ENCODE measurements at regions not wholly inside any gene's neighbourhood (a gene's known extent, or its start where the extent isn't known, plus 50 kb on each side); places are given as distances from the start of the nearest gene placed in this dataset.

DNA sequence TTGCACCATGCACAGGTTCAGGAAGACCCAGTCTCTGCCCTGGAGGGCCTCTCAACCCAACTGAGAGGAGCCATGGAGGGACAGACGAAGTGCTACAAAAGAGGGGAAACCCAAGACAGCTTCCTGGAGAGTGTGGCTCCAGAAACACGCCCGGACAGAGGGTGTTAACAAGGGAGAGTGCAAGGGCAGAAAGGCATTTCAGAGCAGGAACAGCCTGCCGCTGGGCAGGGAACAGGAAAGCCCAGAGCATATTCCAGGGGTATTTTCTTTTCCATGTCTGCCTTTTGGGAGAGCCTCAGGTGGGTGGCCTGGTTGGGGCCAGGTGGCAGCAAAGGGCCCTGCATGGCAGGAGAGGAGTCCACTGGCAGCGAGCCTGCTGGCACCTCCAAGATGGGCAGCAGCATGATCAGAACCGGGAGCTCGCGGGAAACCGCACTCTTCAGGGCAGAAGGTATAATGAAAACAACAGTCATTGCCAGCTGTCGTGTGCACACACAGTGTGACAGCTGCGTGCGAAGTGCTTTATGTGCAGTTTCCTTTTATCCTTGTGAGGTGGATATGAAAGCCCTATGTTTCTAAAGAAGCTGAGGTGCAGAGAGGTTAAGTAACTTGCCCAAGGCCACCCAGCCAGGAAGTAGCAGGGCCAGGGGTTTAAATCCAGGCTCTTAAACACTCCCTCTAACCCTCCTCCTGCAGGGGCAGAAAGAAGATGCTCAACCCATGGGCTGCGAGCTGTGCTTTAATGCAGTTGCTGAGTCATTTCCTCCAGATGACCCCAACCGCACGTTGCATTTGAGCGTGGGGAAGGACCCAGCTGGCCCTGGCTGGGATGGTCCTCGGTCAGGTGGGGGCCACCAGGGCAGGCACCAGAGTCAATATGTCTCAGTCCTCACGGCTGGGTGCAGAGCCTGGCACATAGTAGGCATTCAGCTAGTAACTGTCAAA is 128.6 kb downstream of the OAT start:
- BruUV-seq (replicated peaks): no TSS peak

DNA sequence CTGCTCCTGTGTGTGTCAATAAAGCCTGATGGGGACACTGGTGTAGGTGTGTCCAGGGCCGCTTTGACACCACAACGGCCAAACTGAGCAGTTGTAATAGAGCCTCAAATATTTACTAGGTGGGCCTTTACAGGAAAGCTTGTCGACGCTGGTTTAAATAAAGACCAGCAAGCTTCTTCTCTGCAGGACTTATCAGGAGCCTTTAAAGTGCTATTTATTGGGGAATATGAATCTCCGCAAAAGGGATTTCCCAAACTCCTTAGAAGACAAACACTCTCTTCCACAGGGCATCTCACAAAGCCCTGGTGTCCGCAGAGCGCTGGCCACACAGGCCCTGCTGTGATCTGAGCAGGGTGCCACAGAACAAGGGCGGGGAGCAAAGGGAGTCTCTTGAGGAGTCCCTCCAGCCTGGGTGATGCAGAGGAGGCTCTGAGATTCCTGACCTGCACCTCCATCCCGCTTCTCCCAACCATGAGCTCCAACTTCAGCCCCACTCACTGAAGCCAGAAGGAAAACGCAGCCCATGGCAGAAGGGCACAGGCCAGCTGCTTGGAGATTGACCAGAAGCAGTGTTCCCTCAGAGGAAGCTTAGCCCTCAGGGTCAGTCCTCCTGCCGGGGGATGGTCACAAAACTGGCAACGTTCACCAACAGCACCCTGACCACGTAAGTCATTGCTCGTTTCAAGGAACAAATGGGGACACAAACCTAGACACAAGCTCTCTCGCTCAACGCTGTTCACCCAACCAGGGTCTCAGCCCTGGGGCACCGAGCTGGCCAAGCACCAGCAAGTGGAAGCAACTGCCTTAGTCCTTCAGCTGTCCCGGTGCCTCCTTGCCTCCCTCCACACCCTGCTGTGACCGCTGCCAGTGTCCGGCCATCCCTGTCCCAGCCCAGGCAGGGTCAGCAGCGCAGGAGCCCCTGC is 129.5 kb downstream of the OAT start:
- peaks cover 11% of the 10 kb centered on the region for H3K4me1 ChIP-seq (ENCODE audit: insufficient read depth, low read length, poor library complexity, severe bottlenecking)
- H3K9me3 ChIP-seq (ENCODE audit: low read length): no peaks in the 10 kb centered on the region
- TF ChIP-seq, protein P1, sequence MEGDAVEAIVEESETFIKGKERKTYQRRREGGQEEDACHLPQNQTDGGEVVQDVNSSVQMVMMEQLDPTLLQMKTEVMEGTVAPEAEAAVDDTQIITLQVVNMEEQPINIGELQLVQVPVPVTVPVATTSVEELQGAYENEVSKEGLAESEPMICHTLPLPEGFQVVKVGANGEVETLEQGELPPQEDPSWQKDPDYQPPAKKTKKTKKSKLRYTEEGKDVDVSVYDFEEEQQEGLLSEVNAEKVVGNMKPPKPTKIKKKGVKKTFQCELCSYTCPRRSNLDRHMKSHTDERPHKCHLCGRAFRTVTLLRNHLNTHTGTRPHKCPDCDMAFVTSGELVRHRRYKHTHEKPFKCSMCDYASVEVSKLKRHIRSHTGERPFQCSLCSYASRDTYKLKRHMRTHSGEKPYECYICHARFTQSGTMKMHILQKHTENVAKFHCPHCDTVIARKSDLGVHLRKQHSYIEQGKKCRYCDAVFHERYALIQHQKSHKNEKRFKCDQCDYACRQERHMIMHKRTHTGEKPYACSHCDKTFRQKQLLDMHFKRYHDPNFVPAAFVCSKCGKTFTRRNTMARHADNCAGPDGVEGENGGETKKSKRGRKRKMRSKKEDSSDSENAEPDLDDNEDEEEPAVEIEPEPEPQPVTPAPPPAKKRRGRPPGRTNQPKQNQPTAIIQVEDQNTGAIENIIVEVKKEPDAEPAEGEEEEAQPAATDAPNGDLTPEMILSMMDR (conservative IDR thresholded peaks at IDR 0.05; ENCODE audit: low read length): no peak
- no peak for TF ChIP-seq EZH2phosphoT487 (IDR thresholded peaks at IDR 0.05; ENCODE audit: borderline replicate concordance, low read depth, low read length)
- no peaks in the 10 kb centered on the region for H4K20me1 ChIP-seq (ENCODE audit: insufficient read depth, low read length)
- H3K36me3 ChIP-seq (ENCODE audit: insufficient read depth, low read length): no peaks in the 10 kb centered on the region
- intact Hi-C loops (cut with micrococcal nuclease; ENCODE audit: unreplicated experiment): no loop called here
- BruUV-seq (replicated peaks): no TSS peak
- no peak for DNase-seq (ENCODE audit: low spot score)
- H3K79me2 ChIP-seq (ENCODE audit: insufficient read depth, low read depth, low read length): no peaks in the 10 kb centered on the region
- H3K4me3 ChIP-seq (ENCODE audit: low read depth, low read length, poor library complexity, severe bottlenecking): no peak overlapping the region
- H2AFZ ChIP-seq (ENCODE audit: low read length): no peak overlapping the region
- ChIA-PET CTCF (ENCODE audit: unreplicated experiment) (no interaction called here), POLR2A (no interaction called here)
- H3K4me2 ChIP-seq (ENCODE audit: low read length): no peak overlapping the region
- no peaks in the 10 kb centered on the region for H3K9me2 ChIP-seq (ENCODE audit: insufficient read depth, low read length)
- no peak overlapping the region for H3K27ac ChIP-seq (ENCODE audit: low read depth, low read length, poor library complexity, severe bottlenecking)

More for the DNA sequence above, 128.6 kb downstream of the OAT start:
- Histone ChIP-seq H3K4me1 (ENCODE audit: insufficient read depth, low read length, poor library complexity, severe bottlenecking) (peaks cover 11% of the 10 kb centered on the region), H3K79me2 (ENCODE audit: insufficient read depth, low read depth, low read length) (no peaks in the 10 kb centered on the region), H3K4me2 (ENCODE audit: low read length) (no peak overlapping the region), H3K4me3 (ENCODE audit: low read depth, low read length, poor library complexity, severe bottlenecking) (no peak overlapping the region), H3K36me3 (ENCODE audit: insufficient read depth, low read length) (no peaks in the 10 kb centered on the region), H3K27ac (ENCODE audit: low read depth, low read length, poor library complexity, severe bottlenecking) (no peak overlapping the region), H3K9me2 (ENCODE audit: insufficient read depth, low read length) (no peaks in the 10 kb centered on the region), H3K9me3 (ENCODE audit: low read length) (no peaks in the 10 kb centered on the region), H2AFZ (ENCODE audit: low read length) (no peak overlapping the region), H4K20me1 (ENCODE audit: insufficient read depth, low read length) (no peaks in the 10 kb centered on the region)
- intact Hi-C loops (cut with micrococcal nuclease; ENCODE audit: unreplicated experiment): no loop called here
- POLR2A ChIA-PET: no interaction called here
- no peak for DNase-seq (ENCODE audit: low spot score)
- CTCF ChIA-PET (ENCODE audit: unreplicated experiment): no interaction called here
- no peak for TF ChIP-seq EZH2phosphoT487 (IDR thresholded peaks at IDR 0.05; ENCODE audit: borderline replicate concordance, low read depth, low read length)
- TF ChIP-seq, protein P1 (conservative IDR thresholded peaks at IDR 0.05; ENCODE audit: low read length): no peak
